Activated CD4-positive, alpha-beta T cell treated with anti-CD3 and anti-CD28 coated beads, Interleukin-2, Interleukin-4, amounts not matched to agents 100 ng/mL and 50 ng/mL, durations not matched to agents 16 hours and 8 hours (primary cell): ENCODE measurements at regions not wholly inside any gene's neighbourhood (a gene's known extent, or its start where the extent isn't known, plus 50 kb on each side); places are given as distances from the start of the nearest gene placed in this dataset.
"Not testable (repeated sequence)": the region's sequence is repeated elsewhere in the genome, so short reads cannot be mapped to it uniquely, and the experiment has no call there.

Source experiments
- DNase-seq: peaks from one replicate; pipeline ENCODE4 v3.0.0-alpha.2; 2020; ENCODE audit warnings: low spot score

- DNase-seq: no peak
These were observed 95.3 kb upstream of the MAN1A1 start for GRCh38 chr6:119444642-119445557.

GRCh38 chr6:119443993-119444641 lies 94.6 kb upstream of the MAN1A1 start:
- DNase-seq: no peak

- DNase-seq: peak; percentile 12
These were observed 93.2 kb upstream of the MAN1A1 start for GRCh38 chr6:119442776-119443184.

- DNase-seq: no peak
These were observed 91.4 kb upstream of the MAN1A1 start for GRCh38 chr6:119440953-119441352.

GRCh38 chr6:119436583-119436982 lies 87.0 kb upstream of the MAN1A1 start:
- no peak for DNase-seq

GRCh38 chr6:119431799-119432198 lies 82.2 kb upstream of the MAN1A1 start:
- DNase-seq: no peak

GRCh38 chr6:119430805-119431204 lies 81.2 kb upstream of the MAN1A1 start:
- DNase-seq: no peak

GRCh38 chr6:119428633-119429032 lies 79.1 kb upstream of the MAN1A1 start:
- no peak for DNase-seq

- DNase-seq: no peak
These were observed 77.1 kb upstream of the MAN1A1 start for GRCh38 chr6:119426619-119427018.

- no peak for DNase-seq
These were observed 74.4 kb upstream of the MAN1A1 start for GRCh38 chr6:119423996-119424395.

- not testable (repeated sequence) for DNase-seq
These were observed 68.5 kb upstream of the MAN1A1 start for GRCh38 chr6:119418084-119418483.

GRCh38 chr6:119407156-119407555 lies 57.6 kb upstream of the MAN1A1 start:
- DNase-seq: no peak

GRCh38 chr6:119405114-119405513 lies 55.6 kb upstream of the MAN1A1 start:
- DNase-seq: not testable (repeated sequence)
